GM12864 (cell line): ENCODE measurements at regions not wholly inside any gene's neighbourhood (a gene's known extent, or its start where the extent isn't known, plus 50 kb on each side); places are given as distances from the start of the nearest gene placed in this dataset.

Experiments used
- DNase-seq: peaks from one replicate; pipeline ENCODE4 v3.0.0-alpha.2; 2011; ENCODE audit warnings: low read depth
- H3K4me3 ChIP-seq: 2 replicates; pipeline ENCODE4 v1.5.1; 2011; ENCODE audit warnings: mild to moderate bottlenecking, low read depth, low read length, control low read depth
- CTCF ChIP-seq: IDR thresholded peaks from 2 replicates; pipeline ENCODE4 v1.5.1; 2011; ENCODE audit warnings: low read depth, mild to moderate bottlenecking, moderate library complexity, low read length, control low read depth, inconsistent platforms; ENCODE audit errors: missing control alignments

GRCh38 chr16:80454802-80455201, 86.0 kb upstream of the DYNLRB2 start:
- no peak overlapping the region for H3K4me3 ChIP-seq
- TF ChIP-seq CTCF, result no peak
- no peak for DNase-seq

- no peak overlapping the region for H3K4me3 ChIP-seq
- TF ChIP-seq CTCF, result no peak
- DNase-seq, result no peak
These were observed 91.4 kb upstream of the DYNLRB2 start for GRCh38 chr16:80449392-80449791.

- no peak for TF ChIP-seq CTCF
- H3K4me3 ChIP-seq, result no peak overlapping the region
- DNase-seq, result no peak
These were observed 93.6 kb upstream of the DYNLRB2 start for GRCh38 chr16:80447241-80447640.

GRCh38 chr16:80442779-80443178, 98.0 kb upstream of the DYNLRB2 start:
- no peak for TF ChIP-seq CTCF
- no peak for DNase-seq
- no peak overlapping the region for H3K4me3 ChIP-seq

GRCh38 chr16:80441935-80442334, 98.9 kb upstream of the DYNLRB2 start:
- DNase-seq, result no peak
- no peak for TF ChIP-seq CTCF
- H3K4me3 ChIP-seq, result no peak overlapping the region

GRCh38 chr16:80440667-80441066, 100.1 kb upstream of the DYNLRB2 start:
- TF ChIP-seq CTCF, result no peak
- H3K4me3 ChIP-seq, result no peak overlapping the region
- no peak for DNase-seq

- TF ChIP-seq CTCF, result no peak
These were observed 103.1 kb upstream of the DYNLRB2 start for GRCh38 chr16:80437707-80438106.

More at GRCh38 chr16:80437707-80438106, 103.1 kb upstream of the DYNLRB2 start:
- H3K4me3 ChIP-seq, result no peak overlapping the region
- no peak for DNase-seq
